Colonic mucosa (tissue), 4 donors: ENCODE measurements at regions not wholly inside any gene's neighbourhood (a gene's known extent, or its start where the extent isn't known, plus 50 kb on each side); places are given as distances from the start of the nearest gene placed in this dataset.

Experiments
- DNase-seq: peaks from one replicate; pipeline ENCODE4 v3.0.0-alpha.2; 2020
- H3K27ac ChIP-seq: fragments of 200-600 bp; one replicate; pipeline ENCODE4 v1.8.0; 2021
- H3K27me3 ChIP-seq: fragments of 200-600 bp; one replicate; pipeline ENCODE4 v1.8.0; 2021
- H3K36me3 ChIP-seq: fragments of 200-600 bp; one replicate; pipeline ENCODE4 v1.8.0; 2021
- H3K4me1 ChIP-seq: fragments of 200-600 bp; one replicate; pipeline ENCODE4 v1.8.0; 2021; ENCODE audit warnings: mild to moderate bottlenecking
- H3K4me3 ChIP-seq: fragments of 200-600 bp; one replicate; pipeline ENCODE4 v1.8.0; 2021
- H3K9ac ChIP-seq, 2 donors: one replicate each; pipeline ENCODE4 v1.7.0; 2013; ENCODE audit warnings: control low read depth in 2 of 2, low read depth in 2 of 2, low read length in 2 of 2
- H3K9me3 ChIP-seq: fragments of 200-600 bp; one replicate; pipeline ENCODE4 v1.8.0; 2021
- CTCF ChIP-seq: fragments of 200-600 bp; IDR thresholded peaks from one replicate; pipeline ENCODE4 v1.8.0; 2022; ENCODE audit warnings: antibody characterized with exemption, mild to moderate bottlenecking
- intact Hi-C: fragments of 100-400 bp; cut with DNase I; formaldehyde crosslinking; loops from one replicate; pipeline ENCODE4 v1.14.1; 2022
- donor health status: healthy.
- donor health status: DM: no; HTN: no; CAD: no.
- donor health status: DM: no; HTN: no; CAD: no.

- Histone ChIP-seq H3K9me3 (no peaks in the 10 kb centered on the region), H3K36me3 (no peaks in the 10 kb centered on the region)
These were observed 717.9 kb downstream of the ARAP2 start for GRCh38 chr4:35526456-35526855.

DNA sequence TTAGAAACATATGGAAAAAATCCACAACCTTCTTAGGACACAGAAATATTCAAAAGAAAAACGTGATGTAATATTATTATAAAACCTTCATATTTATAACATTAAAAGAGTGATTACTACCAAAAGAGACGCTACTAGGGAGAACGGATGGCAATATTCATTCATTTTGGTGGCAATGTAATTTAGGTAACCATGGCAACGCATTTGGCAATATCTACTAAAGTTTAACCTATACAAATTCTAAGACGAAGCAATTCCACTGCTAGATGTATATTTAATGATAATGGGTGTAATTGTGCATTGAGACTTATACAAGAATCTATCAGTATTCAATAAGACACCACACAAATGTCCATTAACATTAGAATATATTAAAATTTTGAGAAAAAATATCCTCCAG is 709.4 kb downstream of the ARAP2 start:
- no peak for DNase-seq
- no peak for TF ChIP-seq CTCF

More at GRCh38 chr4:35526456-35526855, 717.9 kb downstream of the ARAP2 start:
- TF ChIP-seq CTCF: no peak
- H3K4me1 ChIP-seq: no peaks in the 10 kb centered on the region
- H3K27me3 ChIP-seq: no peaks in the 10 kb centered on the region
- intact Hi-C loops: no loop called here
- DNase-seq: no peak
- H3K4me3 ChIP-seq: no peak overlapping the region
- no peak overlapping the region for H3K9ac ChIP-seq
- H3K27ac ChIP-seq: no peak overlapping the region

GRCh38 chr4:35538807-35539206 is 705.5 kb downstream of the ARAP2 start:
- Histone ChIP-seq H3K27ac (no peak overlapping the region), H3K36me3 (no peaks in the 10 kb centered on the region), H3K4me3 (no peak overlapping the region), H3K4me1 (no peaks in the 10 kb centered on the region), H3K9me3 (no peaks in the 10 kb centered on the region), H3K27me3 (no peaks in the 10 kb centered on the region), H3K9ac (no peak overlapping the region)
- no peak for TF ChIP-seq CTCF
- intact Hi-C loops: no loop called here
- no peak for DNase-seq

More for the DNA sequence above, 709.4 kb downstream of the ARAP2 start:
- intact Hi-C loops: no loop called here
- H3K9me3 ChIP-seq: no peaks in the 10 kb centered on the region
- no peaks in the 10 kb centered on the region for H3K27me3 ChIP-seq
- no peak overlapping the region for H3K27ac ChIP-seq
- H3K4me1 ChIP-seq: no peaks in the 10 kb centered on the region
- no peaks in the 10 kb centered on the region for H3K36me3 ChIP-seq
- no peak overlapping the region for H3K4me3 ChIP-seq
- H3K9ac ChIP-seq: no peak overlapping the region

GRCh38 chr4:35539404-35540055 is 704.8 kb downstream of the ARAP2 start:
- Histone ChIP-seq H3K9ac (no peak overlapping the region), H3K4me1 (no peaks in the 10 kb centered on the region), H3K27ac (no peak overlapping the region), H3K9me3 (no peaks in the 10 kb centered on the region), H3K4me3 (no peak overlapping the region), H3K27me3 (no peaks in the 10 kb centered on the region), H3K36me3 (no peaks in the 10 kb centered on the region)
- no peak for DNase-seq
- no peak for TF ChIP-seq CTCF
- intact Hi-C loops: no loop called here

DNA sequence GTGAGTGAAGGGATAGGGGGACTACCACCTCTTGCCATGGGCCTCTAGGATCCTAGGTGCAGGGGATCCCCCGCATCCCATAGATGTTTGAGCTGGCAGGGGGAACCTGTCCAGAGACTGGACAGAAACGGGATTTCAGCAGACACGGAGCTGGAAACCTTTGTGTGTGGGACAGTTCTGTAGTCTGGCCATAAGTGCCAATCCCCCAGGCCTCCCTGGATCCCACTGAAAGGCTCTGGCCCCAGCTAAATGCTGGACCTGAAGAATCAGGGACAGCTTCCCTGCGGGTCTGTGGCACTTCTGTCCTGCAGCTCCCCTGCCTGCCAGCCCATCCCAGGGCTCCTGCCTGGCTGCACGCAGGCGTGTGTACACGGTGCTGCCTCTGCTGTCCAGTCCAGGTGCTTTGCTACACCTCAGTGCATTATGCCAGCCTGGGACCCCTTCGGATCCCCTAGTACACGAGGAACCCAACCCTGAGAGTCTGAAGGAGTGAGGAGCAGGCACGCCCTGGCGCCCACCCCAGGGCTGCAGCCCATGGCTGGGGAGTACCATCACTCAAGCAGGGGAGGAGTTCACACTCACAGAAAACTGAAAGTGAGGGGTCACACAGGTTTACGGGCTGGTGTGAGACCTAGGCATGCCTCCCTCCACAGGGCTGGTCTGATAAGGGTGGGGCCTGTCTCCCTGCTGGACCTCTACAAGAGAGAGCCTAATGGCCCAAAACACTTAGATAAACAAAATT is 703.0 kb downstream of the ARAP2 start:
- Histone ChIP-seq H3K4me1 (no peaks in the 10 kb centered on the region), H3K9ac (no peak overlapping the region), H3K27me3 (no peaks in the 10 kb centered on the region), H3K27ac (no peak overlapping the region), H3K9me3 (no peaks in the 10 kb centered on the region), H3K4me3 (no peak overlapping the region), H3K36me3 (no peaks in the 10 kb centered on the region)
- no peak for TF ChIP-seq CTCF
- no peak for DNase-seq
- intact Hi-C loops: no loop called here
